HG03045 (cell line): ENCODE measurements at regions not wholly inside any gene's neighbourhood (a gene's known extent, or its start where the extent isn't known, plus 50 kb on each side); places are given as distances from the start of the nearest gene placed in this dataset.
"Not testable (repeated sequence)": the region's sequence is repeated elsewhere in the genome, so short reads cannot be mapped to it uniquely, and the experiment has no call there.

Experiments used
- ATAC-seq: cut with Tn5 transposase; IDR thresholded peaks from one replicate; pipeline ENCODE4 v1.9.1; 2021; ENCODE audit warnings: mild to moderate bottlenecking, moderate library complexity; ENCODE audit not compliant: unreplicated experiment

GRCh38 chr6:112504621-112505020, 157.5 kb downstream of the RFPL4B start:
- ATAC-seq, result no peak

GRCh38 chr6:112511441-112511840, 164.3 kb downstream of the RFPL4B start:
- ATAC-seq, result no peak

GRCh38 chr6:112513175-112513574, 166.0 kb downstream of the RFPL4B start:
- no peak for ATAC-seq

- no peak for ATAC-seq
Observed at GRCh38 chr6:112522587-112522986, 175.5 kb downstream of the RFPL4B start.

GRCh38 chr6:112524071-112524470, 176.9 kb downstream of the RFPL4B start:
- ATAC-seq, result no peak

GRCh38 chr6:112525749-112526148, 178.6 kb downstream of the RFPL4B start:
- ATAC-seq, result no peak

- ATAC-seq, result no peak
Observed at GRCh38 chr6:112526594-112526993, 179.5 kb downstream of the RFPL4B start.

- ATAC-seq, result not testable (repeated sequence)
Observed at GRCh38 chr6:112528306-112528705, 181.2 kb downstream of the RFPL4B start.

- ATAC-seq, result no peak
Observed at GRCh38 chr6:112535816-112536215, 188.7 kb downstream of the RFPL4B start.

- ATAC-seq, result no peak
Observed at GRCh38 chr6:112539355-112539754, 192.2 kb downstream of the RFPL4B start.

GRCh38 chr6:112541847-112542246, 194.7 kb downstream of the RFPL4B start:
- not testable (repeated sequence) for ATAC-seq

GRCh38 chr6:112547321-112548085, 200.4 kb downstream of the RFPL4B start:
- not testable (repeated sequence) for ATAC-seq

GRCh38 chr6:112549749-112550148, 202.6 kb downstream of the RFPL4B start:
- ATAC-seq, result no peak

- no peak for ATAC-seq
Observed at GRCh38 chr6:112557435-112557834, 210.3 kb downstream of the RFPL4B start.

- no peak for ATAC-seq
Observed at GRCh38 chr6:112557961-112558360, 210.8 kb downstream of the RFPL4B start.

- no peak for ATAC-seq
Observed at GRCh38 chr6:112560651-112561050, 213.5 kb downstream of the RFPL4B start.

- no peak for ATAC-seq
Observed at GRCh38 chr6:112562301-112563231, 215.4 kb downstream of the RFPL4B start.

GRCh38 chr6:112563368-112563767, 216.2 kb downstream of the RFPL4B start:
- ATAC-seq, result no peak

GRCh38 chr6:112568066-112568465, 220.9 kb downstream of the RFPL4B start:
- ATAC-seq, result no peak

GRCh38 chr6:112571488-112572270, 224.5 kb downstream of the RFPL4B start:
- no peak for ATAC-seq

GRCh38 chr6:112574190-112574589, 227.1 kb downstream of the RFPL4B start:
- ATAC-seq, result no peak
